Retinal pigment epithelial cell (primary cell): ENCODE measurements at regions not wholly inside any gene's neighbourhood (a gene's known extent, or its start where the extent isn't known, plus 50 kb on each side); places are given as distances from the start of the nearest gene placed in this dataset.
"Not testable (repeated sequence)": the region's sequence is repeated elsewhere in the genome, so short reads cannot be mapped to it uniquely, and the experiment has no call there.

Source experiments
- DNase-seq: peaks from one replicate; pipeline ENCODE4 v3.0.0-alpha.2; 2010; ENCODE audit warnings: low read depth
- H3K4me3 ChIP-seq: 2 replicates; pipeline ENCODE4 v1.5.1; 2011; ENCODE audit warnings: mild to moderate bottlenecking, low read length, control low read depth, moderate library complexity
- TF ChIP-seq, protein P1 (sequence below): conservative IDR thresholded peaks from 2 replicates; pipeline ENCODE4 v1.5.1; 2011; ENCODE audit warnings: low read depth, low read length, control low read depth, inconsistent platforms

DNA sequence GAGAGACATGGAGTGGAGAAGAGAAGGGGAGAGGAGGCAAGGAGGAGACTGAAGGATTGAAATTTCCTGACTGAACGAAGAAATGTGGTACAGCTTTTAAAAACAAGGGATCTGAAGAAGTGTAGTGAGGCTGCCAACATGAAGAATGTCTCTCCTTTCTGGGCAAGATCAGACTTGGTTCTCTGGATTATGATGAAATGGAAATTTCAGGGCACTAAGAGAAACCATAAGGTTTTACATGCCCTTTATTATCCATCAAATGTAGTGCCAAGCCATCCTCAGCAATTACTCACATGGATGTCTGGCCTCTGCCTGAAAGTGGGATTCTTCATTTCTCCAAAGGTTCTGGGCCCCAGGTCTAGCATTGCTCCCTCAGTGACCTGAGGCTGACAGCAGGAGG lies 77.6 kb upstream of the CCDC80 start:
- H3K4me3 ChIP-seq: no peak overlapping the region
- TF ChIP-seq, protein P1, sequence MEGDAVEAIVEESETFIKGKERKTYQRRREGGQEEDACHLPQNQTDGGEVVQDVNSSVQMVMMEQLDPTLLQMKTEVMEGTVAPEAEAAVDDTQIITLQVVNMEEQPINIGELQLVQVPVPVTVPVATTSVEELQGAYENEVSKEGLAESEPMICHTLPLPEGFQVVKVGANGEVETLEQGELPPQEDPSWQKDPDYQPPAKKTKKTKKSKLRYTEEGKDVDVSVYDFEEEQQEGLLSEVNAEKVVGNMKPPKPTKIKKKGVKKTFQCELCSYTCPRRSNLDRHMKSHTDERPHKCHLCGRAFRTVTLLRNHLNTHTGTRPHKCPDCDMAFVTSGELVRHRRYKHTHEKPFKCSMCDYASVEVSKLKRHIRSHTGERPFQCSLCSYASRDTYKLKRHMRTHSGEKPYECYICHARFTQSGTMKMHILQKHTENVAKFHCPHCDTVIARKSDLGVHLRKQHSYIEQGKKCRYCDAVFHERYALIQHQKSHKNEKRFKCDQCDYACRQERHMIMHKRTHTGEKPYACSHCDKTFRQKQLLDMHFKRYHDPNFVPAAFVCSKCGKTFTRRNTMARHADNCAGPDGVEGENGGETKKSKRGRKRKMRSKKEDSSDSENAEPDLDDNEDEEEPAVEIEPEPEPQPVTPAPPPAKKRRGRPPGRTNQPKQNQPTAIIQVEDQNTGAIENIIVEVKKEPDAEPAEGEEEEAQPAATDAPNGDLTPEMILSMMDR: no peak
- DNase-seq: no peak

DNA sequence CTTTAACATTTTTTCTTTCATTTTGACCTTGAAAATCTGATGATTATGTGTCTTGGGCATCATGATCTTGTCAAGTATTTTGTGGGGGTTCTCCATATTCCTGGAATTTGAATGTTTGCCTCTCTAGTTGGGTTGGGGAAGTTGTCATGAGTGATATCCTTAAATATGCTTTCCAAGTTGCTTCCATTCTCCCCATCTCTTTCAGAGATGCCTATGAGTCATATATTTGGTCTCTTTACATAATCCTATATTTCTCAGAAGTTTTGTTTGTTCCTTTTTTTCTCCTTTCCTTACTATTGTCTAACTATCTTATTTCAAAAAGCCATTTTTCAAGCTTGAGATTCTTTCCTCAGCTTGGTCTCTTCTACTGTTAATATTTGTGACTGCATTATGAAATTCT lies 69.0 kb upstream of the CCDC80 start:
- no peak for DNase-seq

DNA sequence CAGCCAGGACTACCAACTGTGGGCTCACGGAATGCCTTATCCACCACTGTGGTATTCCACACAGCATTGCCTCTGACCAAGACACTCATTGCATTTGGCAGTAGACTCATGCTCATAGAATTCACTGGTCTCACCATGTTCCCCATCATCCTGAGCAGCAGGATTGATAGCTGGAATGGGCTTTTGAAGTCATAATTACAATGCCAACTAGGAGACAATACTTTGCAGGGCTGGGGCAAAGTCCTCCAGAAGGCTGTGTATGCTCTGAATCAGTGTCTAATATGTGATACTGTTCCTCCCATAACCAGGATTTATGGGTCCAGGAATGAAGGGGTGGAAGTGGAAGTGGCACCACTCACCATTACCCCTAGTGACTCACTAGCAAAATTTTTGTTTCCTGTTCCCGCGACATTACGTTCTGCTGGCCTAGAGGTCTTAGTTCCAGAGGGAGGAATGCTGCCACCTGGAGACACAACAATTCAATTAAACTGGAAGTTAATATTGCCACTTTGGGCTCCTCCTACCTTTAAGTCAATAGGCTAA lies 58.6 kb upstream of the CCDC80 start:
- TF ChIP-seq, protein P1: peak; percentile 9
- DNase-seq: no peak
- no peak overlapping the region for H3K4me3 ChIP-seq

More for the DNA sequence above, 69.0 kb upstream of the CCDC80 start:
- TF ChIP-seq, protein P1: no peak
- H3K4me3 ChIP-seq: no peak overlapping the region

DNA sequence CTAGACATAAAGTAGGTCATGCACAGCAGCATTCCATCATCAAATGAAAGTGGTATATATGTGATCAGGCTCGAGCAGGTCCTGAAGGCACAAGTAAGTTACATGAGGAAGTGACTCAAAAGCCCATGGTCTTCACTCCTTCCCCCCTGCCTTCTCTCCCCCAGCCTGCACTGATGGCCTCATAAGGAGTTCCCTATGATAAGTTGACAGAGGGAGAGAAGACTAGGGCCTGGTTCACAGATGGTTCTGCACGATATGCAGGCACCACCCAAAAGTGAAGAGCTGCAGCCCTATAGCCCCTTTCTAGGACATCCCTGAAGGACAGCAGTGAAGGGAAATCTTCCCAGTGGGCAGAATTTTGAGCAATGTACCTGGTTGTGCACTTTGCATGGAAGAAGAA lies 57.5 kb upstream of the CCDC80 start:
- not testable (repeated sequence) for H3K4me3 ChIP-seq, DNase-seq

DNA sequence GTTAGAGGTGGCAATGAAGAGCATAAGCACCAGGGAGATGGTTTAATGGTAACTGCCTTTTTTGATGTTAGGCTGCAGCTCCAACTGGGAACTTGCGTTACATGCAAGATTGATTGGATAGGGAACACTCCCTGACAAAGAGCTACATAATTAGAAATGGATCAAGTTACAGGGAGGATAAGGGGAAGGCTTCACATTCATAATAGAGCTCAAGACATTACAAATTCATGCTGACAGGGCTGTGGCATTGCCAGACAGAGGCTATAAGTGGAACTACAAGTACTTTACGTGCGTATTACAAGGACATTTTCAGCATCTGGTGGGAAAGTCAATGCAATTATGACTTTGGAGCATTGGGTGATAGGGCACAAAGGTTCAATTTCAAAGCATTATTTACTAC lies 55.3 kb upstream of the CCDC80 start:
- DNase-seq, H3K4me3 ChIP-seq: not testable (repeated sequence)

DNA sequence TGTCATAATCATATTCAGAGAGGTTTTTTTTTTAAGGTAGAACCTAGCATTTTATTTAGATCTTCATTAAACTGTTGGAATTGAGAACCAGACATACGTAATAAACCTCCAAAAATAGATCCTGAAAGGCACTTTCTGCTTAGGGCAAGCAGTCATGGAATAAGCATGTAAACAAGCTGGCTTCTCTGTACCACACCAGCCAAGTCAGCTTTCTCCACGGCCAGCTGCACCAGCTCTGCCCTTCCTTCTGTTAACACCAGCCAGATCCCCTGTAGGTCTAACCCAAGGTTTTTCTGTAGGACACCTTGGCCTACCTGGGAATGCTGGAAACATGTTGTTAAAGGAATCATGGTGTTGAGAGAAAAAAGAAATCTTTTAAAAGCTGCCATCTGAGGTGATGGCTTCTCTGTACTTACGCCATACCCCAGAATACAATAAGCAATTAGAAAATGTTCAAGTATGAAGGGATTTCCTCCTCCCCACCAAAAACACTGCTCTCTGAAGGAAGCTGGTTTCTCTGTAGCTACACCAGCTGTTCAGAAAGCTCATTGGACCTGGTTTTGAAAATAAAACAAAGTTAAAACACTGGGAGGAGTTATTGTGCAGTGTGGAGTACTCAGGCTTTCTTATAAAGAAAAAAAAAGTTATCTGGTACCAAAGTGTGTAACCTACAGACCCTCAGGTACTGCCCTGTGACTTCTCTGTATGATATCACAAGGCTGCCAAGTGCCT lies 54.6 kb upstream of the CCDC80 start:
- not testable (repeated sequence) for DNase-seq
- TF ChIP-seq, protein P1: peak; percentile 3

DNA sequence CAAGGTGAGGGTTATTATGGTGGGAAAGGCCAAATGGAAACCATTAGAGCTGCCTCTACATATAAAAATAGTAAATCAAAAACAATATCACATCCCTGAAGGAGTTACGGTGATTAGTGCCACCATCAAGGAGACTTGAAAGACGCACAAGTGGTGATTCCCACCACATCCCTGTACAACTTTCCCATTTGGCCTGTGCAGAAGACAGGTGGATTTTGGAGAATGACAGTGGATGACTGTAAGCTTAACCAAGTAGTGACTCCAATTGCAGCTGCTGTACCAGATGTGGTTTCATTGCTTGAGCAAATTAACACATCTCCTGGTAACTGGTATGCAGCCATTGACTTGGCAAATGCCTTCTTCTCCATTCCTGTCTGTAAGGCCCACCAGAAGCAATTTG lies 54.0 kb upstream of the CCDC80 start:
- not testable (repeated sequence) for H3K4me3 ChIP-seq, DNase-seq

More for the DNA sequence above, 54.6 kb upstream of the CCDC80 start:
- H3K4me3 ChIP-seq: not testable (repeated sequence)

DNA sequence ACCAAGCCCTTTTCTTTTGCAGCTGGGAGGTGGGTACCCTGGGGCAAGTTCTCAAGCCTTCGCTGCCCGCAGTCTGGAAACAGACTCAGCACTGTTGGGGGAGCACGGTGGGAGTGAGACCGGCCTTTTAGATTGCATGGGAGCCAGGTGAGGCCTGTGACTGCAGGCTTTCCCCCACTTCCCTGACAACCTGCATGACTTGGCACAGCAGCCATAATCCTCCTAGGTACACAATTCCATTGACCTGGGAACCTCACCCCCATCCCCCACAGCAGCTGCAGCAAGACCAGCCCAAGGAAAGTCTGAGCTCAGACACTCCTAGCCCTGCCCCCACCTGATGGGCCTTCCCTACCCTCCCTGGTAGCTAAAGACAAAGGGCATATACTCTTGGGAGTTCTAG lies 52.2 kb upstream of the CCDC80 start:
- DNase-seq: no peak
- no peak overlapping the region for H3K4me3 ChIP-seq
- TF ChIP-seq, protein P1: no peak
